Astrocyte (in vitro differentiated cells and primary cell): ENCODE measurements at regions not wholly inside any gene's neighbourhood (a gene's known extent, or its start where the extent isn't known, plus 50 kb on each side); places are given as distances from the start of the nearest gene placed in this dataset.

Source experiments
- CTCF ChIP-seq: IDR thresholded peaks from 2 replicates; pipeline ENCODE4 v1.5.1; 2011; ENCODE audit warnings: low read depth, mild to moderate bottlenecking, inconsistent platforms, low read length, moderate library complexity; ENCODE audit not compliant: insufficient read depth
- EZH2 ChIP-seq: IDR thresholded peaks from 2 replicates; pipeline ENCODE4 v1.6.1; 2012; ENCODE audit warnings: mild to moderate bottlenecking, low read length, inconsistent platforms; ENCODE audit not compliant: insufficient read depth

GRCh38 chr3:180390313-180390712 is 211.7 kb upstream of the TTC14 start:
- TF ChIP-seq CTCF, result no peak
- TF ChIP-seq EZH2, result no peak
